ENCODE measurements at regions not wholly inside any gene's neighbourhood (a gene's known extent, or its start where the extent isn't known, plus 50 kb on each side); places are given as distances from the start of the nearest gene placed in this dataset.

DNA sequence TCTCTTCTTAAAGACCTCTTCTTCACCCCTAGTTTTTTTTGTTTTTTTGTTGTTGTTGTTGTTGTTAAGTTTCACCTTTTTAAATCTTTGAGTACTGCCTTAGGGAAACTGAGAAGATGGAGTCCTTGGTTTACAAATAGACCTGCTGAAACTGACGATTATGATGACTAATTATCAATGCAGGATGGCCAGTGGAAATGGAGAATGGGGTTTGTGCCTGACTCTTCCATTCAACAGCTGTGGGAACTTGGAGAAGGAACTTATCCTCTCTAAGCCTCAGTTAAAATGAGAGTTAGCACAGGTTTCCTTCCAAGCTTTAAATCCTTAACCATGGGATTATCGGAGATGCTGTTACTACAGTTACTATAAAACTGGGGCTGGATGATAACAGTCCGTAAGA is 66.7 kb upstream of the PNMA1 start:
- no peak for DNase-seq

- no peak for DNase-seq
Measured at GRCh38 chr14:73780391-73780790, 66.2 kb upstream of the PNMA1 start.

DNA sequence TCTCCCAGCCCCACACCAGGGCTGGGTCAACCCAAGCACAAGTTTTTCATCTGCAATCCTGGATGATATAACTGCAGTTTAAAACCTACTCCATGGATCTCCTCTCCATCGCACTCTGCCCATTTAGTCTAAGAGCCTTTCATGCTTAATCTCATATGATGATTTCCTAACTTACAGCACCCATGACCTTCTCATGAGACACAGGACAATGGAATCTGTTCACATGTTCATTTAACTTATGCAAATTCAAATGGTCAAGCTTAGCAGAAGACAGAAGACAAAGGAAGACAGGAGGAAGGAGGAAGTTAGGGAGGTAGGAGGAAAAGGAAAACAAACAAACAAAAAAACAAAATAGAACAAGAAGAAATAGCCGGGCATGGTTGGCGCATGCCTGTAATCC is 64.6 kb upstream of the PNMA1 start:
- DNase-seq, result no peak

GRCh38 chr14:73777420-73777819 is 63.2 kb upstream of the PNMA1 start:
- peak; percentile 43 for DNase-seq

DNA sequence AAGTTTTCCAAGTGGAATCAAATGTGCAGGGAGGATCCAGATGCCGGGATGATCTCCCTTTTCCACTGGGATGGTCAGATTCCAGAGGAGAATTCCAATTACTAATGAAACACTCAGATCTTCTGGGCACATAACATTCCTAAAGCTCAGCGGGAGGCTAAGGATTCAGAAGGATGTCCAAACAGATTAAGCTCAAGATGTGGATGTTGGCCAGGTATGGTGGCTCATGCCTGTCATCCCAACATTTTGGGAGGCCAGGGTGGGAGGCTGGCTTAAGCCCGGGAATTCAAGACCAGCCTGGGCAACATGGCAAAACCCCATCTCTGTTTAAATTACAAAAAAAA is 62.0 kb upstream of the PNMA1 start:
- no peak for DNase-seq

- DNase-seq, result no peak
Measured at GRCh38 chr14:73775339-73776193, 61.4 kb upstream of the PNMA1 start.

GRCh38 chr14:73774671-73775070 is 60.5 kb upstream of the PNMA1 start:
- DNase-seq, result no peak

- no peak for DNase-seq
Measured at GRCh38 chr14:73774241-73774570, 60.0 kb upstream of the PNMA1 start.

GRCh38 chr14:73773441-73774240 is 59.5 kb upstream of the PNMA1 start:
- no peak for DNase-seq

DNA sequence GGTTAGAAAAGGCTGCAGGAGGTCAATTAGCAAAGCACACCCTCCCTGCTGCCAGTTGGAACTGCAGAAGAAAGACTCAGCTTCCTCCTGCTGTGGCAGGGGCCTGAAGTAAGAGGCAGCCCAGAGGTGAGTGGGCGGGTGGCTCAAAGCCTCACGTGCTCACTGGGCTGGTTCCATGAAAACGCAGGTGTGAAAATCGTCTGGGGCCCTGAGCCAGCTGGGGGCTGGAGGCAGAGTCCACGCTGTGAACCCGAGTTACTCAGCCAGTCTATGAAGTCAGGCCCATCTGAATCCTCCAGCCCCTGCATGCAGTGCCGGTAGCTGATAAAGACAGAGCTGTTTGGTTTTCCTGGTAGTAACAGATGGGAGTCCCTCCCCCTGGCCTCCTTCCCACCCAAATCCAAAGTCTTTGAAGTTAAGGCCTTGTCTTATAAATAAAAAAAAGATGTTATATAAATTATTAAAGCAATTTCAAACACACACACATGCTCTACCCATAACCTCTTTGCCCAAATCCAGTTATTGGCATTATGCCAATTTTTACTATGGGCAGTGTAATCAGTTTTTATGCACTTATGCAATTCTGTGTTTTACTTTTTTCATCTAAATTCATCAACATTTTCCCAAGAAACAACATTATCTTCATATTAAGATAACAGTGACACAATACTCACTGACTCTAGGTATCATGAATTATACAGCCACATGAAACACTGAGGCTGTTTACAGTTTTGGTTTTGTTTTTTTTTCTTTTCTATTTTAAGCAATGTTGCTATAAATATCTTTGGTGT is 57.9 kb upstream of the PNMA1 start:
- DNase-seq, result peak; percentile 74

- DNase-seq, result no peak
Measured at GRCh38 chr14:73770977-73771847, 57.0 kb upstream of the PNMA1 start.

GRCh38 chr14:73768107-73768506 is 53.9 kb upstream of the PNMA1 start:
- no peak for DNase-seq

GRCh38 chr14:73764406-73765280 is 50.5 kb upstream of the PNMA1 start:
- no peak for DNase-seq
